Tibial nerve (tissue), 4 donors: ENCODE measurements at regions not wholly inside any gene's neighbourhood (a gene's known extent, or its start where the extent isn't known, plus 50 kb on each side); places are given as distances from the start of the nearest gene placed in this dataset.

Experiments
- EP300 ChIP-seq, 2 donors: sonication (generic); formaldehyde crosslinking; IDR thresholded peaks; one replicate each; pipeline ENCODE4 v1.6.1; 2017; ENCODE audit warnings: antibody characterized with exemption in 2 of 2, mild to moderate bottlenecking in 1 of 2
- POLR2A ChIP-seq, 2 donors: fragments of 450-650 bp; IDR thresholded peaks; one replicate each; pipeline ENCODE4 v1.6.1; 2017; ENCODE audit warnings: antibody characterized with exemption in 2 of 2, mild to moderate bottlenecking in 2 of 2, moderate library complexity in 2 of 2
- TF ChIP-seq, protein P1 (sequence below), 5 experiments: fragments of 200-600 bp in 3 of 5; fragments of 450-650 bp in 2 of 5; sonication (generic) in 3 of 5; IDR thresholded peaks; one replicate each; pipeline ENCODE4 v1.5.1; 2016 to 2019; ENCODE audit warnings: antibody characterized with exemption in 5 of 5, mild to moderate bottlenecking in 3 of 5, moderate library complexity in 2 of 5

- TF ChIP-seq, protein P1, sequence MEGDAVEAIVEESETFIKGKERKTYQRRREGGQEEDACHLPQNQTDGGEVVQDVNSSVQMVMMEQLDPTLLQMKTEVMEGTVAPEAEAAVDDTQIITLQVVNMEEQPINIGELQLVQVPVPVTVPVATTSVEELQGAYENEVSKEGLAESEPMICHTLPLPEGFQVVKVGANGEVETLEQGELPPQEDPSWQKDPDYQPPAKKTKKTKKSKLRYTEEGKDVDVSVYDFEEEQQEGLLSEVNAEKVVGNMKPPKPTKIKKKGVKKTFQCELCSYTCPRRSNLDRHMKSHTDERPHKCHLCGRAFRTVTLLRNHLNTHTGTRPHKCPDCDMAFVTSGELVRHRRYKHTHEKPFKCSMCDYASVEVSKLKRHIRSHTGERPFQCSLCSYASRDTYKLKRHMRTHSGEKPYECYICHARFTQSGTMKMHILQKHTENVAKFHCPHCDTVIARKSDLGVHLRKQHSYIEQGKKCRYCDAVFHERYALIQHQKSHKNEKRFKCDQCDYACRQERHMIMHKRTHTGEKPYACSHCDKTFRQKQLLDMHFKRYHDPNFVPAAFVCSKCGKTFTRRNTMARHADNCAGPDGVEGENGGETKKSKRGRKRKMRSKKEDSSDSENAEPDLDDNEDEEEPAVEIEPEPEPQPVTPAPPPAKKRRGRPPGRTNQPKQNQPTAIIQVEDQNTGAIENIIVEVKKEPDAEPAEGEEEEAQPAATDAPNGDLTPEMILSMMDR (IDR thresholded peaks at IDR 0.05): no peak
- TF ChIP-seq EP300 (IDR thresholded peaks at IDR 0.05) (no peak), POLR2A (IDR thresholded peaks at IDR 0.05) (no peak)
Measured at GRCh38 chr5:10168254-10168653, 81.4 kb downstream of the ATPSCKMT start.
